Mesothelial cell of epicardium (in vitro differentiated cells): ENCODE measurements at regions not wholly inside any gene's neighbourhood (a gene's known extent, or its start where the extent isn't known, plus 50 kb on each side); places are given as distances from the start of the nearest gene placed in this dataset.

Experiments
- DNase-seq, 2 experiments: peaks; one replicate each; pipeline ENCODE4 v3.0.0; 2021; ENCODE audit warnings: low spot score in 2 of 2; ENCODE audit not compliant: unreplicated experiment in 2 of 2
- H3K27ac Mint-ChIP-seq: 2 replicates; pipeline ENCODE4 v1.8.0; 2021; ENCODE audit warnings: mixed read lengths
- H3K27me3 Mint-ChIP-seq: 2 replicates; pipeline ENCODE4 v1.8.0; 2021; ENCODE audit warnings: low read depth, mixed read lengths
- H3K36me3 Mint-ChIP-seq: 2 replicates; pipeline ENCODE4 v1.8.0; 2021; ENCODE audit warnings: mixed read lengths
- H3K4me1 Mint-ChIP-seq: 2 replicates; pipeline ENCODE4 v1.8.0; 2021; ENCODE audit warnings: mixed read lengths
- H3K4me3 Mint-ChIP-seq: 2 replicates; pipeline ENCODE4 v1.8.0; 2021; ENCODE audit warnings: mild to moderate bottlenecking, moderate library complexity, mixed read lengths
- H3K9me3 Mint-ChIP-seq: 2 replicates; pipeline ENCODE4 v1.8.0; 2021; ENCODE audit warnings: mixed read lengths
- CTCF ChIP-seq: fragments of 200-600 bp; sonication (generic); IDR thresholded peaks from one replicate; pipeline ENCODE4 v1.5.0; 2021; ENCODE audit warnings: antibody characterized with exemption; ENCODE audit not compliant: unreplicated experiment

GRCh38 chr11:44376423-44376822 lies 66.5 kb upstream of the ALX4 start:
- Mint-ChIP-seq H3K9me3 (peaks cover 3% of the 10 kb centered on the region), H3K36me3 (no peaks in the 10 kb centered on the region), H3K4me3 (no peak overlapping the region), H3K27me3 (peaks cover 30% of the 10 kb centered on the region), H3K27ac (no peak overlapping the region), H3K4me1 (no peaks in the 10 kb centered on the region)
- no peak for DNase-seq
- TF ChIP-seq CTCF, result no peak

GRCh38 chr11:44377121-44377520 lies 67.2 kb upstream of the ALX4 start:
- Mint-ChIP-seq H3K9me3 (peaks cover 3% of the 10 kb centered on the region), H3K36me3 (no peaks in the 10 kb centered on the region), H3K27me3 (peaks cover 36% of the 10 kb centered on the region), H3K4me3 (no peak overlapping the region), H3K4me1 (peaks cover 5% of the 10 kb centered on the region), H3K27ac (no peak overlapping the region)
- no peak for DNase-seq
- TF ChIP-seq CTCF, result no peak

- H3K9me3 Mint-ChIP-seq, result peaks cover 3% of the 10 kb centered on the region
- no peaks in the 10 kb centered on the region for H3K36me3 Mint-ChIP-seq
- no peak for TF ChIP-seq CTCF
- no peak for DNase-seq
- peaks cover 5% of the 10 kb centered on the region for H3K4me1 Mint-ChIP-seq
- H3K4me3 Mint-ChIP-seq, result no peak overlapping the region
- H3K27me3 Mint-ChIP-seq, result peaks cover 43% of the 10 kb centered on the region
- no peak overlapping the region for H3K27ac Mint-ChIP-seq
These were observed 68.0 kb upstream of the ALX4 start for GRCh38 chr11:44377914-44378321.

- H3K4me3 Mint-ChIP-seq, result no peak overlapping the region
- H3K9me3 Mint-ChIP-seq, result peaks cover 3% of the 10 kb centered on the region
- H3K4me1 Mint-ChIP-seq, result peaks cover 5% of the 10 kb centered on the region
- no peak for TF ChIP-seq CTCF
- H3K27ac Mint-ChIP-seq, result no peak overlapping the region
- H3K36me3 Mint-ChIP-seq, result no peaks in the 10 kb centered on the region
- no peak for DNase-seq
- H3K27me3 Mint-ChIP-seq, result peaks cover 48% of the 10 kb centered on the region
These were observed 69.4 kb upstream of the ALX4 start for GRCh38 chr11:44379141-44380008.

GRCh38 chr11:44380009-44380313 lies 70.0 kb upstream of the ALX4 start:
- DNase-seq, result no peak
- no peak for TF ChIP-seq CTCF
- Mint-ChIP-seq H3K4me3 (no peak overlapping the region), H3K36me3 (no peaks in the 10 kb centered on the region), H3K4me1 (peaks cover 5% of the 10 kb centered on the region), H3K27ac (no peak overlapping the region), H3K27me3 (peaks cover 48% of the 10 kb centered on the region), H3K9me3 (peaks cover 3% of the 10 kb centered on the region)
